HG02798 (cell line): ENCODE measurements at regions not wholly inside any gene's neighbourhood (a gene's known extent, or its start where the extent isn't known, plus 50 kb on each side); places are given as distances from the start of the nearest gene placed in this dataset.

ENCODE experiments used
- ATAC-seq: cut with Tn5 transposase; IDR thresholded peaks from one replicate; pipeline ENCODE4 v1.9.1; 2021; ENCODE audit warnings: mild to moderate bottlenecking; ENCODE audit not compliant: unreplicated experiment, poor library complexity

DNA sequence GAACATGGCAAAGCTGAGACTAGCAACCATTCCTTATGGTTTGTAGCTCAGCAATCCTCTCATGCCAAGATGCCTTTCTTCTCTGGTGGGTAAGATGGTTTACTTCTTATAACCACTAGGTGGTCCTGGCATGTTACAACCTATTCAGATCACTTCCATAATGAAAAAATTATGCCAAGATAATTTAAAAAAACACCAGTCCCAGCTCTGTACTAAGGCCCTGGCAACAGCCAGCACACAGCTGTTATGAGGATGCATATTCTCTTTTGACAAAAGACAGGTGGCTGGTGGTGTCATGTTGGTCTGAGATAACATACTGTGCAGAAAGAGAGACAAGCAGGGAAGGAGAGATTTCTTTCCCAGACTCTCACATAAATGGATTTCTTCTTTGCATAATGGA lies 65.7 kb upstream of the FRMD4B start:
- no peak for ATAC-seq

DNA sequence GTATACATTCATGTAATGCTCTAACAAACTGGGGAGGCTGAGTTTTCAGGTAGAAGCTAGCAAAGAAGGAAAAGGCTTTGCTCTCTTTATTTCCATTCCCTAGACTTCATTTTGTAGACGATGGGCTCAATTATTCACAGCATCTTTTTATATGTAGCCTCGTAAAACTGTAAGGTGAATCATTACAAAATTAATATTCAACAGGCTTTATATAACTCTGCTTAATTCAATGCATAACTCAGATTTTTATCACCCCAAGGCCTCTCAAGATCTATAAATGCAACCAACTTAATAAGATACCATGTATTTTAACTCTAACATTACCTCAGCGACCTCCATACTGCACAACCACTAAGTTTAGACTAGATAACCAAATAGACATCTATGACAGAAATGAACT lies 63.0 kb upstream of the FRMD4B start:
- ATAC-seq = no peak

DNA sequence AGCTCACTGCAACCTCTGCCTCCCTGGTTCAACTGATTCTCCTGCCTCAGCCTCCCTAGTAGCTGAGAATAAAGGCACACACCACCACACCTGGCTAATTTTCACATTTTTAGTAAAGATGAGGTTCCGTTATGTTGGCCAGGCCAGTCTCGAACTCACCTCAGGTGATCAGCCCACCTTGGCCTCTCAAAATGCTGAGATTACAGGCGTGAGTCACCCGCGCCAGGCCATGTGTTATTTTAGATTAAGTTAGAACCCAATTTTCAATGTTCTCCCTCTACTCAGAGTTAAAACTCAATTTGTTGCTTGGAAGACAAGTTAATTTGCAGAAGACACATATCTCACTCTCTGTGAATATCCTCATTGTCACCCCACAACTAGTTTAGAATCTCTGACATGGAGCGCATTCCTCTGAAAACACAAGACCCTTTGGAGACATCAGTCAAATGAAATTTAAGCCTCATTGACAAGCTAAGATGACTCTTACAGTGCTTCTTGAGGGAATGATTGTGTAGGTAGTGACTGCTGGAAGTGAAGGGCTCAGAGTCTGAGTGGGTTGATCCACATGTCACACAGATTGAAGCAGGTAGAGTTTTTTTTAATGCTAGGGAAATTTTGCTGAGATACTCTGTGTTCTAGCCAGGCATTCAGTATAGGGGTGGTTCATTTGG lies 60.6 kb upstream of the FRMD4B start:
- no peak for ATAC-seq

DNA sequence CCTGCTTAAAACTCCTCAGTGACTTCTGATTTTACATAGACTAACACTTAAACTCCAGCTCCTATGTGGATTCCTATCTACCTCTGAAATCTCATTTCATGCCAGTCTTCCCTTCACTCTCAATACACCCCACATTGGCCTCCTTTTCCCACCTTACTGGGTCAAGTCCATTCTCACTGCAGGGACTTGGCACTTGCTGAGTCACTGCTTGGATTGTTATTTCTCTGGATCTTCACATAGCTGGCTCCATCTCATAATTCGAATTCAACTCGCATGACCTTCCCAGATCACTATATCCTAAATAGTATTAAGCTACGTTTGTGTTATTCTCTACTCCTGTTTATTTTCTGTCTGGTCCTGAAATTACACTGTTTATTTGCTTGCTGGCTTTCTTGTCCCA lies 59.6 kb upstream of the FRMD4B start:
- no peak for ATAC-seq

DNA sequence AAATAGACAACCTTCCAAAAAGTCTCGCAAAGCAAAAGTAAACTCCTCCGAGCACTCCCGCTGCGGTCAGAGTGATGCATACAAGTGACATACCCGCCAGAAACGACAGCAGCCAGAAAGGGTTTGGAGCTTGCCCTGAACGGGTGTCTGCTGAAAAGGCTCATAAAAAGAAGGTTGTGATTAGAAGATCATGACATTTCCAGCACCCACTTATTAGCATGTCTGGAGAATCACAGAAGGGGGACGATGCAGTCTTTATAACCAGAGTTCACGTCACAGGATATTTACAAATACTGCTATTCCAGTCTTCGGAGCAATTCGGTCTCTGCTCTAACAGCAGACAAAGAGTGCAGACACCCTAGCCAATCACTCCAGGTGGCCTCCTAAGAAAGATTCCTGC lies 59.1 kb upstream of the FRMD4B start:
- ATAC-seq = no peak

DNA sequence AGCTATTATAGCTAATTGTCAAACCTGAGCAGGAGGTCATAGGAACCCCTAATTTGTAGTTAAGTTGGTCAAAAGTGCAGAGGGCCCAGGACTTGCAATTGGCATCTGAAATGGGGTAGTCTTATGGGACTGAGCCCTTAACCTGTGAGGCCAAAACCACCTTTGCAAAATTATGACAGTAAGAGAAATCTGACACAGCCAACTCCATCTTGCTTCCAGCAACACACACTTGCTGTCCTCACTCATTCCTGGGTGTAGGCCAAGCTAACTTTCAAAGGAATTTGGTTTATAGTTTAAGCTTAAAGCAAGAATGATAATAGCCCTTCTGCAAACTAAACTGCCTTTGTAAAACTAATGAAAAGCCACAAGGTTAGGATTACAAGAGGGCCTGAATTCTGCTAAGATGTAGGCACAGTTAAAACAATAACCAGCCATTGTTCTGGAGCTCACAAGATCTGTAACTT lies 57.6 kb upstream of the FRMD4B start:
- no peak for ATAC-seq

DNA sequence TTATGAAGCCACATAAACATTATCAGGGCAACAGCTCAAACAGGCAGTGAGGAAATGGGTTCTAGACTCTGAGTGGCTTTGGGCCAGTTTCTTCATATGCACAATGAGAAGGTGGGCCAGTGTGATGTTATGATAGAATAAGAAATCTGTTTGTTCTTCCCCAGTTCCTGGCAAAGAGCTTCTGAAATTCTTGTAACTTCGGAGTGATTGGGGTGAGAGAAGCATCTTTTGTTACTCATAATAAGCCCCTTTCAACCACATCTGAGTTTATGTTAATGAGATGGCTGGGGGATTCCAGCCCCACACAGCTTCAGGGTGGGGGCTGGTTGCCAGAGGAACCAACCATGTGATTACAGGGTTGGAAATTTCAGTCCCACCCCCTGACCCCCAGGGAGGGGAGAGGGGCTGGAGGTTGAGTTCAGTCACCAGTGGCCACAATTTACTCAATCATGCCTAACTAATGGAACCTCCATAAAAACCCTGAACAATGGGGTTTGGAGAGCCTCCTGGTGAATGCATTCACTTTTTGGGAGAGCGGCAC lies 57.0 kb upstream of the FRMD4B start:
- ATAC-seq = no peak

DNA sequence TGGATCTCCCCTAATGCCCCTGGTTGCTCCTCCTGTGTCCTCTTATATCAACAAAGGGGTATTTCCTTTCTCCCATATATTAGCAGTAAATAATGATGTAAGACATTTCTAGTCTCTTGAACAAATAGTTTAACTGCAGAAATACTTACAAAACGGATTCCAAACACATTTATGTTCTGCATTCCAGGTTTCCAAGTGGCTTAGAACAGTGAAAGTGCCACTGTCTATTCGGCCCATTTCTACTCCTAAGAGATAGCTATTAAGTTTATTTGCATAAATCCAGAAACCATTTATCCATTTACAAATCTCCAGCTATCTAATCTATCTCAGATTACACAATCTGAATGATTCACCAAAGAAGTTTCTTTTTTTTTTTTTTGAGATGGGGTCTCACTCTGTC lies 55.8 kb upstream of the FRMD4B start:
- ATAC-seq = no peak

DNA sequence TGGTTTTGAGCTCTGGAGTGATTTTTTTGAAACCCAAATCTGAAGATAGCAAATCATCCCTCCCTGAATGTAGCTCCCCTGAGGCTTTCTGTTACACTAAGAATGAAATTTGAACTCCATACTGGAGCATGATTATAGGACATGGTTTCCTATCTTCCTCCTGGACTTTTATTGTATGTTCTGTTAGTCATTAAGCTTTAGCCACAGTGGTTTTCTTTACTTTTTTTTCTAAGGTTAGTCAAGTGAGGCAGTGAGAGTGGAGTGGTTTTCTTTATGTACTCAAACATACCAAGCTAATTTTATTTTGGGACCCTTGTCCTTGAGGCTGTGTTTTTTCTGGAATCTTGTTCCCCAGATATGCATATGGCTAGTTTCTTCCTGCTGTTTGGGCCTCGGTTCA lies 55.2 kb upstream of the FRMD4B start:
- no peak for ATAC-seq

DNA sequence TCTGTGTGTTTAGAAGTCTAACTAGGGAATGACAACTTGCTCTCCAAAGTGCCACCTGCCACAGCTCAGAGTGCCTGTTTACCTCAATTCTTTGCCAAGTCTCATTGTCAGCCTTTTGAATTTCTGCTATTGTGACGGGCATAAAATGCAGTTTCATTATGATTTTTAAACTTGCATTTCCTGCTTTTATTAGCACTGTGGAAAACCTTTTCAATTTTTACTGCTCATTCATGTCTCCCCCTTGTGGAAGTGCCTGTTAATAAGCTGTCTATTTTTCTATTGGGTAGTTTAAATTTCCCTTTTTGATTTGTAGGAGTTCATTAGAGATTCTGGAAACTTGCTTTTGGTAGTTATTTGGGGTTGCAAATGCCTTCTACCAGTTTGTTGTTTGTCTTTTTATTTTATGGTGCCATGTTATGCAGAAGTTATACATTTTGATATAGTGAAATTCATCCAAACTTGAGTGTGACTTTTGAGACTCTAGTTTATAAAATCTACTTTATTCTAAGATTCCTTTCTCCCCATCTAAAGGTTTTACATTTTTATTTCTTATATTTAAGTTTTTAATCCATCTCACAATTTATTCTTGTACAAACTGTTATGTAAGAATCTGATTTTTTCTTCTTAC lies 53.9 kb upstream of the FRMD4B start:
- ATAC-seq = no peak

DNA sequence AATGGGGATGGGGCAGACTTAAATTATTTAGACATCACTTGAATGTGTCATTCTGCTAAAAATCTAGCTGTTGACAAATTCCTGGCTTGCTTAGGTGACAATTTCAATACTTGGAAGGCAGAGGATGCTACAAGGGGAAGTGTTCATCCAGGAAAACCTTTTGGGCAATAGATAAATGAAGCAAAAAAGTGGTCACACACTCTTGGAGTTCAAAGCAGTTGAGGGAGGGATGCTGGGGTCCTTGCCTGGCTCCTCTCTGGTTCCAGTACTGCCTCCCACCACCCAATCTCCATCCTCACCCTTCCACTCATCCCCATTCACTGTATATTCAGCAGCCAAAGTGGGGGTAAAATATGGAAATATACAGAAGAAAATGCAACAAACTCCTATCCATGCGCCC lies 52.6 kb upstream of the FRMD4B start:
- ATAC-seq = no peak

DNA sequence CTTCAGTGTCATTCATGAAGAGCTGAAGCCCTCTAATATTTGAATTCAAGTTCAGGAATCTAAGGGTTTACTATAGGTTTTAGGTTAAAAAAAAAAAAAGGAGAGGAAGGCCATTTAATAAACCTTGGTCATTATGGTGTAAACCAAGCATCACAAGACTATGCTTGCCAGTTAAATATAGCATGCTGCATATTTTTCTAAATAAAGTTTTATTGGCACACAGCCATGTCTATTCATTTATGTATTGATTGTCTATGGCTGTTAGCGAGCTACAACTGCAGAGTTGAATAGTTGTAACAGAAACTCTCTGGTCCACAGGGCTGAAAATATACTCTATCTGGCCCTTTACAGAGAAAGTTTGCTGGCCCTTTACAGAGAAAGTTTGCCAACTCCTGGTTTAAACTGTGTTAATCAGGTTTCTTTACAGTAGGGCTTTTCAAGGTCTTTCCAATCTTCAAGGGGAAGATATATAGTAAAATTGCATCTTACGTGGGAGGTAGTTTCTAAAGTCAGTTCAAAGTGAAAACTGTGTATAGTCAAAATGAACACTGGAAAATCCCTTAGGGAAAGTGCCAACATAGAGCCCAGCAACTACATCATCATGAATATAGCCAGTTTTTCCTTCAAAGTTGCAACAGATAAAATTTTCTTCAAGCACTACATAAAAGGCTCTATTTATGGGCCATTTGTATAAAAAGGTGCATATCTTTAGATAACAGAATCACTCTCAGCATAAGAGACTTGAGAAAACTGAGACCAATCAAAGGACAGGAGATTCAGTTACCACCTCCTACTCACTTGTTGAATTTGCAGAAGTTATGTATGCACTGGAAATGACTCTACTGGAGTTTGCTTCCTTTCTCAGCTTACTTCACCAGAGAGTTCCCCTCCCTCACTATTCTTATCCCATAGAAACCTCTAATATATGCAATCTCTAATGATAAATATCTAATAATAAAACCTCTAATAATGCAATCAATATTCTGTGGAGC lies 49.7 kb upstream of the FRMD4B start:
- peak; percentile 66 for ATAC-seq
